OCI-LY7 (cell line): ENCODE measurements at regions not wholly inside any gene's neighbourhood (a gene's known extent, or its start where the extent isn't known, plus 50 kb on each side); places are given as distances from the start of the nearest gene placed in this dataset.

Source experiments
- BruUV-seq: library from RNA; stranded (reverse); fragments of 400-500 nt; replicated peaks from 2 replicates; lab custom pipeline; 2021; lab: Mats Ljungman, UMichigan
- CTCF ChIA-PET: fragments of 300-600 bp; sonication (Branson Sonifier 250); formaldehyde crosslinking; loops from one replicate; lab custom pipeline; 2022; ENCODE audit warnings: antibody characterized with exemption; ENCODE audit not compliant: unreplicated experiment; lab: Charles Lee
- POLR2A ChIA-PET: fragments of 300-600 bp; sonication (Branson Sonifier 250); formaldehyde crosslinking; loops from one replicate; lab custom pipeline; 2022; ENCODE audit warnings: antibody characterized with exemption; lab: Charles Lee
- DNase-seq: peaks from one replicate; pipeline ENCODE4 v3.0.0-alpha.2; 2015; ENCODE audit warnings: low spot score
- H2AFZ ChIP-seq: fragments of 200-600 bp; sonication (generic), shearing (Covaris generic); 2 replicates; pipeline ENCODE4 v1.6.1; 2014; ENCODE audit warnings: mild to moderate bottlenecking, antibody characterized with exemption, low read length, moderate library complexity
- H3K27ac ChIP-seq: fragments of 200-600 bp; sonication (generic); 2 replicates; pipeline ENCODE4 v1.5.1; 2014; ENCODE audit warnings: mixed run types, low read depth, mild to moderate bottlenecking, moderate library complexity, low read length, inconsistent platforms; ENCODE audit not compliant: poor library complexity, severe bottlenecking
- H3K36me3 ChIP-seq: fragments of 200-600 bp; sonication (generic); 2 replicates; pipeline ENCODE4 v1.6.1; 2014; ENCODE audit warnings: mild to moderate bottlenecking, antibody characterized with exemption, low read length, moderate library complexity, mixed read lengths; ENCODE audit not compliant: insufficient read depth
- H3K4me1 ChIP-seq: fragments of 200-600 bp; sonication (generic); 2 replicates; pipeline ENCODE4 v1.5.1; 2014; ENCODE audit warnings: mild to moderate bottlenecking, low read length; ENCODE audit not compliant: insufficient read depth, poor library complexity, severe bottlenecking
- H3K4me2 ChIP-seq: fragments of 200-600 bp; sonication (generic); 2 replicates; pipeline ENCODE4 v1.6.1; 2014; ENCODE audit warnings: mild to moderate bottlenecking, low read length
- H3K4me3 ChIP-seq: fragments of 200-600 bp; sonication (generic); 2 replicates; pipeline ENCODE4 v1.5.1; 2014; ENCODE audit warnings: mild to moderate bottlenecking, low read depth, low read length; ENCODE audit not compliant: poor library complexity, severe bottlenecking
- H3K79me2 ChIP-seq: fragments of 200-600 bp; sonication (generic); 2 replicates; pipeline ENCODE4 v1.6.1; 2016; ENCODE audit warnings: low read depth, mild to moderate bottlenecking, low read length, moderate library complexity, mixed read lengths; ENCODE audit not compliant: insufficient read depth
- H3K9me2 ChIP-seq: fragments of 200-600 bp; sonication (generic); 2 replicates; pipeline ENCODE4 v1.6.1; 2016; ENCODE audit warnings: mild to moderate bottlenecking, low read length, mixed read lengths; ENCODE audit not compliant: insufficient read depth
- H3K9me3 ChIP-seq: fragments of 200-600 bp; sonication (generic); 2 replicates; pipeline ENCODE4 v1.6.1; 2014; ENCODE audit warnings: mild to moderate bottlenecking, mixed run types, low read length, mixed read lengths
- H4K20me1 ChIP-seq: fragments of 200-600 bp; sonication (generic); 2 replicates; pipeline ENCODE4 v1.6.1; 2014; ENCODE audit warnings: mild to moderate bottlenecking, antibody characterized with exemption, low read length, moderate library complexity, mixed read lengths; ENCODE audit not compliant: insufficient read depth
- CTCF ChIP-seq: fragments of 200-600 bp; sonication (generic); conservative IDR thresholded peaks from 2 replicates; pipeline ENCODE4 v1.5.1; 2014; ENCODE audit warnings: mild to moderate bottlenecking, antibody characterized with exemption, low read length, moderate library complexity, mixed read lengths
- EZH2phosphoT487 ChIP-seq: fragments of 200-600 bp; sonication (generic); IDR thresholded peaks from 2 replicates; pipeline ENCODE4 v1.6.1; 2018; ENCODE audit warnings: low read depth, borderline replicate concordance, mild to moderate bottlenecking, mixed run types, antibody characterized with exemption, low read length, moderate library complexity, mixed read lengths
- intact Hi-C: fragments of 100-400 bp; cut with micrococcal nuclease; formaldehyde crosslinking; loops from one replicate; pipeline ENCODE4 v1.10.0; 2022; ENCODE audit not compliant: unreplicated experiment

DNA sequence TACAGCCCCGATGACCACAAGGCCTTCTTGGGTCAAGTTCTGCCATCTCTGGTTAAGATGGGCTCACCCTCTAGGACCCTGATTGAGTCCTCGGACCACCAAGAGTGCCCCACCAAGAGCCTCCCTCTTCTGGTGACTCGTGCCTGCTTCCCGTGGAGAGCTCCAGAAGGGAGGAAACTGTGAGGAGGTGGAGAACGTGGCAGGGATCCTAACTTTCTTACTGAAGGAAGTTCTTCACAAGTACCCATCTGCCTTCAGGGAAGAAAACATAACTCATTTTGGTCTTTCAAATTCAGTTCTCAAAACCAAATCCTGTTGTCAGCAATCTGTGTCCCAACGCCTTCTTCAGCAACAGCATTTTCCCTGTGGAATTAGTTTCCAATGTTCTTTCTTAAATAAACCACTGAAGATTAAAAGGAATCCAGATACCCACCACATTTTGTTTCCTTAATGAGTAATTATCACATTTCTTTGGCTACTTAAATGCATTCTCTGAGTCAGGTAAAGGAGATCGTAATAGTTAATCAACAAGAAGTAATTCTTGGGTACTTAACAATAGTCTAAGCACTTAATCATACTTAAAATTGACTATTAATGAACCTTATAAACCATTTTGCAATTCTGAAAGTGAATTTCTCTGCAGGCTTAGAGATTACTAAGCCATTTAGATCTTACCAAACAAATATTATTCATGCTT lies 185.8 kb upstream of the SGK1 start:
- no peak overlapping the region for H3K27ac ChIP-seq
- no TSS peak for BruUV-seq
- no peaks in the 10 kb centered on the region for H3K9me3 ChIP-seq
- no peak overlapping the region for H3K4me3 ChIP-seq
- no peaks in the 10 kb centered on the region for H3K4me1 ChIP-seq
- DNase-seq: no peak
- H2AFZ ChIP-seq: no peak overlapping the region
- ChIA-PET POLR2A (interaction anchor here (0.9 to 1.7 kb wide), 3 partner anchors 10 to 310 kb away, joined by 3 to 7 read pairs (median 4); no protein-coding TSS in a partner anchor), CTCF (no interaction called here)
- intact Hi-C loops: no loop called here
- no peaks in the 10 kb centered on the region for H3K79me2 ChIP-seq
- no peak overlapping the region for H3K4me2 ChIP-seq
- TF ChIP-seq CTCF: no peak
- H3K36me3 ChIP-seq: no peaks in the 10 kb centered on the region
- no peaks in the 10 kb centered on the region for H3K9me2 ChIP-seq
- H4K20me1 ChIP-seq: no peaks in the 10 kb centered on the region

DNA sequence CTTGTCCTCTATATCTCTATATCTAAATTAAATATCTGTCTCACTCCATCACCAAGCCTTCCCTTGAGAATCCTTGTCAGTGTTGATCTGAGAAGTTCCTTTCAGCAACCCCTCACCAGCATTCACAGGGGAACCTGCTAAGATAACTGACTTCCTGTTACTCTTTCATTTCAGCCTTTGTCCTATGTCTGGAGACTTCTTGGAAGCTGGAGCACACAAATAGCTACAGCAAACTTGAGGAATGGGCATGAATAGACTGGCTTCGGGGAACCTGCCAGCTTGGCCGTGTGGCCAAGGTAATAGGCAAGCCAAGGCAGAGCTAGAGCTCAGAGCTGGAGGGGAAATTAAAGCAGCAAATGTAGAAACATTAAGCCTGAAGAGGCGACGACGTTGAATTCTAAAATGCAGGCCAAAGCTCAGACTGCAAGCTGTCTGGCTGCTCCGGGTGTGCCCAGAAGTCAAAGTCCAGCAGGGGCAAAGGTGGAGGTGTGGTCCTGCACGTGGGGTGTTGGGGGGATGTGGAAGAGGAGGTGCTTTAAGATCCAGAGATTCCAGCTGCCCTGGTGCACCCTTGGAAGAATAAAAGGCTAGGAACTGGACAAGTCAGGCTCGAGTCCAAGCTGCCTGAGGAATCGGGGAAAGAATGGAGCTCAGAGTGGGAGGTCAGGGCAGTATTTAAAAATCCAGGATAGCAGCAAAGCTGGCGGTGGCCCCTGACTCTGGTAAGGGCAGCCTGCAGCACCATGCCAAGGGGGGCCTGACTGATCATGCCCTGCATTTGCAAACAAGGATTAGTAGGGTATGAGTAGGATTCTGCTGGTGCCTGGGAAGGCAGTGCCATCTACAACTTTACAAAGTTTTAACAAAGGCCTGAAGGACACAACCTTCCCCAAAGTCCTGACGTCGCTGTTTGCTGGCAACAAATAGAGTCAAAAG lies 185.0 kb upstream of the SGK1 start:
- H3K4me3 ChIP-seq: no peak overlapping the region
- no peak overlapping the region for H3K27ac ChIP-seq
- ChIA-PET POLR2A (interaction anchor here (0.5 to 0.9 kb wide), 4 partner anchors 12 to 309 kb away, joined by 3 to 4 read pairs (median 3); no protein-coding TSS in a partner anchor), CTCF (no interaction called here)
- TF ChIP-seq EZH2phosphoT487: no peak
- H3K79me2 ChIP-seq: no peaks in the 10 kb centered on the region
- H4K20me1 ChIP-seq: no peaks in the 10 kb centered on the region
- no peaks in the 10 kb centered on the region for H3K9me3 ChIP-seq
- no TSS peak for BruUV-seq
- no peak overlapping the region for H3K4me2 ChIP-seq
- no peaks in the 10 kb centered on the region for H3K9me2 ChIP-seq
- intact Hi-C loops: no loop called here
- H2AFZ ChIP-seq: no peak overlapping the region
- H3K36me3 ChIP-seq: no peaks in the 10 kb centered on the region
- no peak for DNase-seq
- H3K4me1 ChIP-seq: no peaks in the 10 kb centered on the region

- POLR2A ChIA-PET: interaction anchor here (1.1 kb wide), 2 partner anchors 44 to 66 kb away, joined by 3 read pairs; no protein-coding TSS in a partner anchor
- Histone ChIP-seq H3K36me3 (no peaks in the 10 kb centered on the region), H3K9me3 (no peaks in the 10 kb centered on the region), H3K79me2 (no peaks in the 10 kb centered on the region), H3K9me2 (no peaks in the 10 kb centered on the region), H2AFZ (no peak overlapping the region), H4K20me1 (no peaks in the 10 kb centered on the region), H3K4me2 (no peak overlapping the region), H3K4me3 (no peak overlapping the region), H3K27ac (no peak overlapping the region), H3K4me1 (no peaks in the 10 kb centered on the region)
- no TSS peak for BruUV-seq
- DNase-seq: no peak
- CTCF ChIA-PET: no interaction called here
- no peak for TF ChIP-seq EZH2phosphoT487
- intact Hi-C loops: no loop called here
Measured at GRCh38 chr6:134495890-134496248, 178.0 kb upstream of the SGK1 start.
